Astrocyte of the spinal cord (primary cell): ENCODE measurements at regions not wholly inside any gene's neighbourhood (a gene's known extent, or its start where the extent isn't known, plus 50 kb on each side); places are given as distances from the start of the nearest gene placed in this dataset.
"Not testable (repeated sequence)": the region's sequence is repeated elsewhere in the genome, so short reads cannot be mapped to it uniquely, and the experiment has no call there.

ENCODE experiments used
- DNase-seq: peaks from one replicate; pipeline ENCODE4 v3.0.0; 2011; ENCODE audit warnings: low read depth, low spot score
- H3K4me3 ChIP-seq: 2 replicates; pipeline ENCODE4 v1.5.1; 2011; ENCODE audit warnings: low read depth, mild to moderate bottlenecking, low read length, moderate library complexity
- CTCF ChIP-seq: IDR thresholded peaks from 2 replicates; pipeline ENCODE4 v1.5.1; 2012; ENCODE audit warnings: low read depth, mild to moderate bottlenecking, low read length, inconsistent platforms
- in situ Hi-C: cut with HindIII; loops from 2 replicates; pipeline ENCODE4 v1.10.0; 2017; ENCODE audit warnings: low sequenced_read_pairs

- in situ Hi-C loops, result no loop called here
- TF ChIP-seq CTCF, result no peak
- DNase-seq, result no peak
- no peak overlapping the region for H3K4me3 ChIP-seq
Measured at GRCh38 chr5:42108468-42108867, 183.4 kb downstream of the FBXO4 start.

- in situ Hi-C loops, result no loop called here
- DNase-seq, result no peak
- no peak overlapping the region for H3K4me3 ChIP-seq
- no peak for TF ChIP-seq CTCF
Measured at GRCh38 chr5:42109006-42109572, 184.0 kb downstream of the FBXO4 start.

GRCh38 chr5:42115721-42116120 lies 190.6 kb downstream of the FBXO4 start:
- not testable (repeated sequence) for DNase-seq

GRCh38 chr5:42120070-42120469 lies 195.0 kb downstream of the FBXO4 start:
- H3K4me3 ChIP-seq, result no peak overlapping the region
- no peak for DNase-seq
- in situ Hi-C loops, result no loop called here
- no peak for TF ChIP-seq CTCF

More at GRCh38 chr5:42115721-42116120, 190.6 kb downstream of the FBXO4 start:
- in situ Hi-C loops, H3K4me3 ChIP-seq: not testable (repeated sequence)

GRCh38 chr5:42121401-42121800 lies 196.3 kb downstream of the FBXO4 start:
- in situ Hi-C loops, result no loop called here
- DNase-seq, result no peak

GRCh38 chr5:42131081-42131480 lies 206.0 kb downstream of the FBXO4 start:
- in situ Hi-C loops, result no loop called here
- no peak for TF ChIP-seq CTCF
- H3K4me3 ChIP-seq, result no peak overlapping the region
- DNase-seq, result no peak

More at GRCh38 chr5:42121401-42121800, 196.3 kb downstream of the FBXO4 start:
- no peak overlapping the region for H3K4me3 ChIP-seq
- TF ChIP-seq CTCF, result no peak

- no peak overlapping the region for H3K4me3 ChIP-seq
- no peak for DNase-seq
- TF ChIP-seq CTCF, result no peak
- in situ Hi-C loops, result no loop called here
Measured at GRCh38 chr5:42143361-42143760, 218.3 kb downstream of the FBXO4 start.
